B cell (primary cell): ENCODE measurements at regions not wholly inside any gene's neighbourhood (a gene's known extent, or its start where the extent isn't known, plus 50 kb on each side); places are given as distances from the start of the nearest gene placed in this dataset.

Source experiments
- CTCF ChIP-seq: fragments of 200-600 bp; IDR thresholded peaks from one replicate; pipeline ENCODE4 v1.8.0; 2022; ENCODE audit warnings: antibody characterized with exemption, mild to moderate bottlenecking
- EZH2 ChIP-seq: IDR thresholded peaks from 2 replicates; pipeline ENCODE4 v1.6.1; 2012; ENCODE audit warnings: borderline replicate concordance, low read depth, mild to moderate bottlenecking, moderate library complexity, low read length; ENCODE audit not compliant: insufficient read depth, poor library complexity, severe bottlenecking

- TF ChIP-seq CTCF (no peak), EZH2 (no peak)
These were observed 585.6 kb downstream of the MAFB start for GRCh38 chr20:40103420-40103819.
